ENCODE measurements at regions not wholly inside any gene's neighbourhood (a gene's known extent, or its start where the extent isn't known, plus 50 kb on each side); places are given as distances from the start of the nearest gene placed in this dataset.

DNA sequence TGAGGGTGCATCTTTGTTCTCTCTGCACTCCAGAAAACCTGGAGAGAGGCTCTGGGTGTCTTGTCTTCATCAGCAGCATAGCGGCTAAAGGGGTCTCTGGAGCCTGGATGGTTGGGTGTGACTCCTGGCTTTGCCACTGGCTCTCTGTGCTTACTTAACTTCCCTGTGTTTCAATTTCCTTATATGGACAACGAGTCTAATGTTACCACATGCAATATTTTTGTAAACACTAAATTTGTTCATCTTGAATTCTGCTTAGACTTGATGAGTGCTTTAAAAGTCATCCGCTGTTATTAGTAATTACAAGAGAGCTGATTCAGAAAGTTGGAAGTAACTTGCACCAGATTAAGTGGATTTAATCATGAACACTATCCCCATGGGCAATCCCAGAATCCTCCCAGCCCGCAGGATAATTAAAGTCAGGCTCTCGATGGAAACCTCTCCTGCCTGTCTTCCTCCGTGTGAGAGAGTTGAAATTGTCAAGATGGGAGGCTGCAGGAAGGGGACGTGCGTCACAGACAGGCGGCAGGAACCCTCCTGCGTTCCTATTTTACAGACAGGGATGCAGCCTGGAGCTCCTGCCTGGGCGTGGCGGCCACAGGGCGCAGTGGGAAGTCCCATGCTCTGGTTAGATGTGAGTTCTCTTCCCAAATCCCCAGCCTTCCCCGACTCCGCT lies 201.2 kb downstream of the TTC8 start:
- H3K36me3 ChIP-seq (ENCODE audit: insufficient read depth, low read length), result no peaks in the 10 kb centered on the region
- H3K79me2 ChIP-seq (ENCODE audit: insufficient read depth, low read length), result no peaks in the 10 kb centered on the region
- no peaks in the 10 kb centered on the region for H4K20me1 ChIP-seq (ENCODE audit: insufficient read depth, low read length, poor library complexity, severe bottlenecking)
- no peak overlapping the region for H3K9ac ChIP-seq (ENCODE audit: low read depth, low read length, poor library complexity, severe bottlenecking)
- H3K9me3 ChIP-seq (ENCODE audit: insufficient read depth, low read depth, low read length), result no peaks in the 10 kb centered on the region
- TF ChIP-seq, protein P1, sequence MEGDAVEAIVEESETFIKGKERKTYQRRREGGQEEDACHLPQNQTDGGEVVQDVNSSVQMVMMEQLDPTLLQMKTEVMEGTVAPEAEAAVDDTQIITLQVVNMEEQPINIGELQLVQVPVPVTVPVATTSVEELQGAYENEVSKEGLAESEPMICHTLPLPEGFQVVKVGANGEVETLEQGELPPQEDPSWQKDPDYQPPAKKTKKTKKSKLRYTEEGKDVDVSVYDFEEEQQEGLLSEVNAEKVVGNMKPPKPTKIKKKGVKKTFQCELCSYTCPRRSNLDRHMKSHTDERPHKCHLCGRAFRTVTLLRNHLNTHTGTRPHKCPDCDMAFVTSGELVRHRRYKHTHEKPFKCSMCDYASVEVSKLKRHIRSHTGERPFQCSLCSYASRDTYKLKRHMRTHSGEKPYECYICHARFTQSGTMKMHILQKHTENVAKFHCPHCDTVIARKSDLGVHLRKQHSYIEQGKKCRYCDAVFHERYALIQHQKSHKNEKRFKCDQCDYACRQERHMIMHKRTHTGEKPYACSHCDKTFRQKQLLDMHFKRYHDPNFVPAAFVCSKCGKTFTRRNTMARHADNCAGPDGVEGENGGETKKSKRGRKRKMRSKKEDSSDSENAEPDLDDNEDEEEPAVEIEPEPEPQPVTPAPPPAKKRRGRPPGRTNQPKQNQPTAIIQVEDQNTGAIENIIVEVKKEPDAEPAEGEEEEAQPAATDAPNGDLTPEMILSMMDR (conservative IDR thresholded peaks at IDR 0.05; ENCODE audit: low read length), result no peak
- no peak for TF ChIP-seq EZH2phosphoT487 (IDR thresholded peaks at IDR 0.05; ENCODE audit: borderline replicate concordance)
- H3K4me1 ChIP-seq (ENCODE audit: insufficient read depth, low read length, poor library complexity, severe bottlenecking), result no peaks in the 10 kb centered on the region
- no peaks in the 10 kb centered on the region for H3K27me3 ChIP-seq (ENCODE audit: insufficient read depth, low read length, poor library complexity, severe bottlenecking)
- H3K4me3 ChIP-seq (ENCODE audit: low read length, poor library complexity, severe bottlenecking), result no peak overlapping the region
- H3K4me2 ChIP-seq (ENCODE audit: low read depth, low read length, poor library complexity, severe bottlenecking), result no peak overlapping the region
- no peaks in the 10 kb centered on the region for H3F3A ChIP-seq (ENCODE audit: low read depth)
- H2AFZ ChIP-seq (ENCODE audit: low read length), result no peak overlapping the region
- H3K9me2 ChIP-seq (replicated peaks; ENCODE audit: low read depth, low read length), result no peaks in the 10 kb centered on the region

DNA sequence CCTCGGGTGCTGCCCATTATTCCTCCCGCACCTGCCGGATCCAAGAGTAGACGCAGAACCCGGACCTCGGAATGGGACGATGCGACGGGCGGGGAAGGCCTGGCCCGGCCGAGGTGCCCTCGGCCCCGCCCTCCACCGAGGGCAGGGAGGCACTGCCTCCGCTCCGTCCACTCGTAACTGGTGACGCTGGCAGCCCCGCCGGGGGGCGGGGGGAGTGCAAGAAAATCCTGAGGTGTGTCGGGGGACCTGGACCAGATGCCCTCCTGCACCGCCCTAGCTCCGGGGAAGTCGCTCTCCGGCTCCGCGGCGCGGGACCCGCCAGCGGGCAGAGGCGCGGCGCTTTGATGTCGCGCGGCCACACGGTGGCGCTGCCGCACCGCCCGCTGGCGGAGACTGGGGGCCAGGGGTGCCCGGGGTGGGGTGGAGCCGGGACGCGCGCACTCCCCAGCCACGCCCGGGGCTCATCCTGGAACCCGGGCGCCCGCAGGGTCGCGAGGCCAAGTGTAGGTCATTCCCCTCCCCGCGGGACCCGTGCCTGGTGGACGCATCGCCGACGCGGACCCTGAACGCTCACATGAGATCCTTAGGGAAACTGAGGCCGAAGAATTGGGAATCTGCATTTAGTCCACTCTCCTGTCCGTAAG lies 202.8 kb downstream of the TTC8 start:
- Histone ChIP-seq H3K4me1 (ENCODE audit: insufficient read depth, low read length, poor library complexity, severe bottlenecking) (no peaks in the 10 kb centered on the region), H3K9me3 (ENCODE audit: insufficient read depth, low read depth, low read length) (no peaks in the 10 kb centered on the region), H3K27me3 (ENCODE audit: insufficient read depth, low read length, poor library complexity, severe bottlenecking) (no peaks in the 10 kb centered on the region), H3K4me3 (ENCODE audit: low read length, poor library complexity, severe bottlenecking) (peak overlapping the region; percentile 46), H3K9ac (ENCODE audit: low read depth, low read length, poor library complexity, severe bottlenecking) (no peak overlapping the region), H3K9me2 (replicated peaks; ENCODE audit: low read depth, low read length) (no peaks in the 10 kb centered on the region), H3F3A (ENCODE audit: low read depth) (no peaks in the 10 kb centered on the region), H4K20me1 (ENCODE audit: insufficient read depth, low read length, poor library complexity, severe bottlenecking) (no peaks in the 10 kb centered on the region), H2AFZ (ENCODE audit: low read length) (no peak overlapping the region), H3K79me2 (ENCODE audit: insufficient read depth, low read length) (no peaks in the 10 kb centered on the region), H3K36me3 (ENCODE audit: insufficient read depth, low read length) (no peaks in the 10 kb centered on the region), H3K4me2 (ENCODE audit: low read depth, low read length, poor library complexity, severe bottlenecking) (peak overlapping the region; percentile 40)
- TF ChIP-seq EZH2phosphoT487 (IDR thresholded peaks at IDR 0.05; ENCODE audit: borderline replicate concordance), result no peak
- TF ChIP-seq, protein P1 (conservative IDR thresholded peaks at IDR 0.05; ENCODE audit: low read length), result peak; percentile 52

DNA sequence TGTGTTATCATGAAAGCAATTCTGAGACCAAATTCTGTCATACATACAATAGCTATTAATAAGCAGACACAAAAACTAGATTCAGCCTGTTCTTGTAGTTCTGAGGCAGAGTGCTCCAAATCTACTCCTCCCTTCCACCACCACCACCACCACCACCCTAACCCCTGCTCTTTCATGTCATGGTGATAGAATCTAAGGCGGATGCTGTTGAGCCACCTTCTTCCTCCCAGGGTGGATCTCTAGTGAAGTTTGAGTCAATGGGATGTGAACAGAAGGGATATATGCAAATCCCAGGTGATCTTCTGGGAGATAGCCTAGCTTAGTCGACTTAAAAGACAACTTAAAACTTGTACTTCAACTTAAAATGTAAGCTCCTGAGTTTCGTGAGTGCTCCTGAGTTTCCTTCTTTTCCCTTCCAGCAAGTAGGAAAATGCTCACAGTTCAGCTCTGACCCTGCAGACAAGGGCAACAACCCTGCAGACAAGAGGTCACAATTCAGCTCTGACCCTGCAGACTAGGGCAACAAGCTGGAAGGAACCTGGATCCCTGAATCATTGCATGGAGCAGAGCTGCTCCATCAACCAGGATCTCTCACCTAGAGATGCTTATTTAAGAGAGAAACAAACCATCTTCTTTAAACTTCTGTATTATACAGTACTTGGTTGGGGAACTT lies 204.1 kb downstream of the TTC8 start:
- Histone ChIP-seq H3K4me2 (ENCODE audit: low read depth, low read length, poor library complexity, severe bottlenecking) (no peak overlapping the region), H3K9me2 (replicated peaks; ENCODE audit: low read depth, low read length) (no peaks in the 10 kb centered on the region), H3K4me1 (ENCODE audit: insufficient read depth, low read length, poor library complexity, severe bottlenecking) (no peaks in the 10 kb centered on the region), H3K36me3 (ENCODE audit: insufficient read depth, low read length) (no peaks in the 10 kb centered on the region), H2AFZ (ENCODE audit: low read length) (no peak overlapping the region), H3K9me3 (ENCODE audit: insufficient read depth, low read depth, low read length) (no peaks in the 10 kb centered on the region), H3K27me3 (ENCODE audit: insufficient read depth, low read length, poor library complexity, severe bottlenecking) (no peaks in the 10 kb centered on the region), H4K20me1 (ENCODE audit: insufficient read depth, low read length, poor library complexity, severe bottlenecking) (no peaks in the 10 kb centered on the region), H3F3A (ENCODE audit: low read depth) (no peaks in the 10 kb centered on the region), H3K4me3 (ENCODE audit: low read length, poor library complexity, severe bottlenecking) (no peak overlapping the region), H3K79me2 (ENCODE audit: insufficient read depth, low read length) (no peaks in the 10 kb centered on the region), H3K9ac (ENCODE audit: low read depth, low read length, poor library complexity, severe bottlenecking) (no peak overlapping the region)
- TF ChIP-seq, protein P1 (conservative IDR thresholded peaks at IDR 0.05; ENCODE audit: low read length), result no peak
- TF ChIP-seq EZH2phosphoT487 (IDR thresholded peaks at IDR 0.05; ENCODE audit: borderline replicate concordance), result no peak
